Testis (tissue), 2 donors: ENCODE measurements at regions not wholly inside any gene's neighbourhood (a gene's known extent, or its start where the extent isn't known, plus 50 kb on each side); places are given as distances from the start of the nearest gene placed in this dataset.

Source experiments
- DNase-seq: peaks from one replicate; pipeline ENCODE4 v3.0.0-alpha.2; 2019
- H3K27ac ChIP-seq, 2 donors: fragments of 200-600 bp; sonication (generic); one replicate each; pipeline ENCODE4 v1.5.1; 2019
- H3K27me3 ChIP-seq: fragments of 200-600 bp; sonication (generic); one replicate; pipeline ENCODE4 v1.5.1; 2019
- H3K36me3 ChIP-seq: fragments of 200-600 bp; sonication (generic); one replicate; pipeline ENCODE4 v1.5.1; 2017; ENCODE audit warnings: low read depth; ENCODE audit errors: missing control alignments
- H3K4me1 ChIP-seq: fragments of 200-600 bp; sonication (generic); one replicate; pipeline ENCODE4 v1.5.1; 2019
- H3K4me3 ChIP-seq, 2 donors: fragments of 200-600 bp; sonication (generic); one replicate each; pipeline ENCODE4 v1.5.1; 2017 to 2019
- H3K9me3 ChIP-seq: fragments of 200-600 bp; sonication (generic); one replicate; pipeline ENCODE4 v1.5.1; 2017
- CTCF ChIP-seq, 3 experiments: fragments of 450-650 bp in 2 of 3; fragments of 200-600 bp in 1 of 3; sonication (generic) in 1 of 3; IDR thresholded peaks; one replicate each; pipeline ENCODE4 v1.5.1; 2016 to 2019; ENCODE audit warnings: antibody characterized with exemption in 3 of 3, mild to moderate bottlenecking in 2 of 3, moderate library complexity in 1 of 3
- POLR2A ChIP-seq: fragments of 450-650 bp; IDR thresholded peaks from one replicate; pipeline ENCODE4 v1.6.1; 2017; ENCODE audit warnings: antibody characterized with exemption, mild to moderate bottlenecking, moderate library complexity
- WGBS, 2 donors: methylation state at CpG; one replicate each; pipeline ENCODE4 v1.1.5; 2018; 5-methylcytosine and 5-hydroxymethylcytosine counted together
- intact Hi-C: fragments of 100-400 bp; cut with DNase I; formaldehyde crosslinking; loops from one replicate; pipeline ENCODE4 v1.15.1; 2023; ENCODE audit warnings: low total_unique reads

DNA sequence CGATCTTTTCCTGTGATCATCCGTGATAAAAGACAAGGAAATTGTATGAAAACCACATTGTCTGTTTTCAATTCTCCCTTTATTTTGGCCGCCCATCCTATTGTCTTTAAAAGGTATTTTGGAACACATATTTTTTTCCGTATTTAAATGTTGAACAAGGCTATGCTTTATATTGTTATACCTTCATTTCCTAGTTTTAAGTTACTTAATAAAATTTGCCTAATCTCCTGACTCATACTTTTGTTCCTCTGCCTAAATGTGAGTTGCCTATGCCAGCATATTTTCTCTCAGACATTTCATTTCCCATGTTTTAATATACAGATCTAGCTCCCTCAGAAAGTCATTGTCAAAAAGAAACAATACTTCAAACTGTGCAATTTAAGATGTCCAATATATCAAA is 104.2 kb downstream of the SLITRK6 start:
- Histone ChIP-seq H3K4me1 (no peaks in the 10 kb centered on the region), H3K9me3 (no peaks in the 10 kb centered on the region), H3K4me3 (no peak overlapping the region), H3K36me3 (no peaks in the 10 kb centered on the region), H3K27me3 (no peaks in the 10 kb centered on the region), H3K27ac (no peak overlapping the region)
- TF ChIP-seq CTCF (IDR thresholded peaks at IDR 0.05) (no peak), POLR2A (no peak)
- intact Hi-C loops, result no loop called here
- 60 to 67% methylated on average over 4 of the region's 4 CpGs for WGBS, 2 donors
- DNase-seq, result no peak

- intact Hi-C loops, result no loop called here
- Histone ChIP-seq H3K27me3 (no peaks in the 10 kb centered on the region), H3K27ac (no peak overlapping the region), H3K4me1 (no peaks in the 10 kb centered on the region), H3K9me3 (no peaks in the 10 kb centered on the region), H3K4me3 (no peak overlapping the region), H3K36me3 (no peaks in the 10 kb centered on the region)
- WGBS, 2 donors, result 83 to 84% methylated on average over 7 of the region's 7 CpGs
- DNase-seq, result no peak
- TF ChIP-seq POLR2A, result no peak
- no peak for TF ChIP-seq CTCF (IDR thresholded peaks at IDR 0.05)
These were observed 105.2 kb downstream of the SLITRK6 start for GRCh38 chr13:85693889-85694511.

- no peaks in the 10 kb centered on the region for H3K27me3 ChIP-seq
- intact Hi-C loops, result no loop called here
- no peak for DNase-seq
- H3K4me3 ChIP-seq, result no peak overlapping the region
- 0% methylated on average over 1 of the region's 1 CpG for WGBS, 2 donors
- H3K27ac ChIP-seq, result no peak overlapping the region
- TF ChIP-seq CTCF (IDR thresholded peaks at IDR 0.05) (no peak), POLR2A (no peak)
- H3K36me3 ChIP-seq, result no peaks in the 10 kb centered on the region
- H3K9me3 ChIP-seq, result no peaks in the 10 kb centered on the region
- no peaks in the 10 kb centered on the region for H3K4me1 ChIP-seq
These were observed 108.9 kb downstream of the SLITRK6 start for GRCh38 chr13:85690368-85690767.

DNA sequence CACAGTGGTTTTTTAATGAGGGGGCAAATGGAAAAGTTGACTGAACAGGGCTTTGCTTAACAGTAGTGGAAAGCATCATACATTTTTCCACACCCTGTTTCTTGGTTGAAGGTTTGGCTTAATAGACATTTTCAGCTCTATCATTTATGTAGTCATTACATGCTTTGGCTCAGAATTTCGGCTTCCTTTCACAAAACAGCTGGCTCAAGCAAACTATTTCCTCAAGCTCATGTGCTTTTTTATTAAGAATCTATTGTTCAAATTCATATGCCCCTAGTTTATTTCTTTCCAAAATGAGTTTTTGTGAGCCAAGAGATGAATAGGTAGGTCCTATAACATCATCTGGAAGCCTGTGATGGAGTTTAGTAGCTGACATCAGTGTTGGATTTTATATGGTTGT is 113.8 kb downstream of the SLITRK6 start:
- Histone ChIP-seq H3K9me3 (no peaks in the 10 kb centered on the region), H3K27me3 (no peaks in the 10 kb centered on the region), H3K4me3 (no peak overlapping the region), H3K4me1 (no peaks in the 10 kb centered on the region), H3K36me3 (no peaks in the 10 kb centered on the region), H3K27ac (no peak overlapping the region)
- DNase-seq, result no peak
- intact Hi-C loops, result no loop called here
- TF ChIP-seq POLR2A, result no peak
- no peak for TF ChIP-seq CTCF (IDR thresholded peaks at IDR 0.05)
- WGBS, 2 donors, result 53 to 64% methylated on average over 1 of the region's 1 CpG

GRCh38 chr13:85675151-85675907 is 123.9 kb downstream of the SLITRK6 start:
- Histone ChIP-seq H3K4me3 (no peak overlapping the region), H3K4me1 (no peaks in the 10 kb centered on the region), H3K27me3 (no peaks in the 10 kb centered on the region), H3K9me3 (no peaks in the 10 kb centered on the region), H3K27ac (no peak overlapping the region), H3K36me3 (no peaks in the 10 kb centered on the region)
- no peak for DNase-seq
- TF ChIP-seq CTCF (IDR thresholded peaks at IDR 0.05) (no peak), POLR2A (no peak)
- 77 to 79% methylated on average over 8 of the region's 8 CpGs for WGBS, 2 donors
- intact Hi-C loops, result no loop called here
